Astrocyte (in vitro differentiated cells and primary cell): ENCODE measurements at regions not wholly inside any gene's neighbourhood (a gene's known extent, or its start where the extent isn't known, plus 50 kb on each side); places are given as distances from the start of the nearest gene placed in this dataset.

Experiments
- CTCF ChIP-seq: IDR thresholded peaks from 2 replicates; pipeline ENCODE4 v1.5.1; 2011; ENCODE audit warnings: low read depth, mild to moderate bottlenecking, inconsistent platforms, low read length, moderate library complexity; ENCODE audit not compliant: insufficient read depth
- EZH2 ChIP-seq: IDR thresholded peaks from 2 replicates; pipeline ENCODE4 v1.6.1; 2012; ENCODE audit warnings: mild to moderate bottlenecking, low read length, inconsistent platforms; ENCODE audit not compliant: insufficient read depth

GRCh38 chr5:164801910-164802309, 1296.5 kb downstream of the MAT2B start:
- TF ChIP-seq CTCF (no peak), EZH2 (no peak)
